DMS153 treated with DMSO at 0.1 percent for 48 hours (cell line): ENCODE measurements at regions not wholly inside any gene's neighbourhood (a gene's known extent, or its start where the extent isn't known, plus 50 kb on each side); places are given as distances from the start of the nearest gene placed in this dataset.

Experiments used
- DNase-seq: peaks from one replicate; lab custom pipeline; 2025; ENCODE audit not compliant: unreplicated experiment; lab: John Stamatoyannopoulos, UW

GRCh38 chr3:117743993-117744392 lies 1034.4 kb downstream of the TUSC7 start:
- no peak for DNase-seq

GRCh38 chr3:117744935-117745334 lies 1035.4 kb downstream of the TUSC7 start:
- no peak for DNase-seq

- no peak for DNase-seq
Observed at GRCh38 chr3:117745516-117745915, 1035.9 kb downstream of the TUSC7 start.

- DNase-seq = no peak
Observed at GRCh38 chr3:117746066-117746465, 1036.5 kb downstream of the TUSC7 start.

- no peak for DNase-seq
Observed at GRCh38 chr3:117748131-117748530, 1038.6 kb downstream of the TUSC7 start.

GRCh38 chr3:117750674-117751269 lies 1041.2 kb downstream of the TUSC7 start:
- DNase-seq = no peak

GRCh38 chr3:117751651-117752050 lies 1042.1 kb downstream of the TUSC7 start:
- DNase-seq = no peak

GRCh38 chr3:117752984-117753717 lies 1043.6 kb downstream of the TUSC7 start:
- no peak for DNase-seq

- no peak for DNase-seq
Observed at GRCh38 chr3:117754058-117754457, 1044.5 kb downstream of the TUSC7 start.

- no peak for DNase-seq
Observed at GRCh38 chr3:117754841-117755240, 1045.3 kb downstream of the TUSC7 start.

GRCh38 chr3:117756563-117756962 lies 1047.0 kb downstream of the TUSC7 start:
- DNase-seq = no peak

GRCh38 chr3:117761703-117762620 lies 1052.4 kb downstream of the TUSC7 start:
- DNase-seq = no peak

GRCh38 chr3:117762621-117763037 lies 1053.0 kb downstream of the TUSC7 start:
- no peak for DNase-seq

GRCh38 chr3:117763561-117763960 lies 1054.0 kb downstream of the TUSC7 start:
- no peak for DNase-seq

- no peak for DNase-seq
Observed at GRCh38 chr3:117768581-117768980, 1059.0 kb downstream of the TUSC7 start.

- DNase-seq = no peak
Observed at GRCh38 chr3:117774130-117774529, 1064.6 kb downstream of the TUSC7 start.

GRCh38 chr3:117786349-117786748 lies 1076.8 kb downstream of the TUSC7 start:
- no peak for DNase-seq

- no peak for DNase-seq
Observed at GRCh38 chr3:117788061-117788460, 1078.5 kb downstream of the TUSC7 start.

- no peak for DNase-seq
Observed at GRCh38 chr3:117788506-117788905, 1078.9 kb downstream of the TUSC7 start.

GRCh38 chr3:117790235-117790987 lies 1080.8 kb downstream of the TUSC7 start:
- no peak for DNase-seq
